ENCODE measurements at regions not wholly inside any gene's neighbourhood (a gene's known extent, or its start where the extent isn't known, plus 50 kb on each side); places are given as distances from the start of the nearest gene placed in this dataset.

- no peaks in the 10 kb centered on the region for H3K79me2 ChIP-seq (ENCODE audit: insufficient read depth, low read length)
- no peak overlapping the region for H3K4me3 Mint-ChIP-seq
- no peak overlapping the region for H3K4me2 ChIP-seq (replicated peaks; ENCODE audit: extremely low read depth, low read length, poor library complexity, severe bottlenecking)
- H3K27me3 ChIP-seq (ENCODE audit: control insufficient read depth in 2 of 2, insufficient read depth in 2 of 2, low read length in 2 of 2), result no peaks in the 10 kb centered on the region
- no peak overlapping the region for H2AFZ ChIP-seq (ENCODE audit: insufficient read depth, low read depth, low read length, poor library complexity, severe bottlenecking)
- no peaks in the 10 kb centered on the region for H3K9me3 ChIP-seq (replicated peaks in 1 of 2; ENCODE audit: control insufficient read depth in 1 of 2, insufficient read depth in 1 of 2, low read length in 2 of 2)
- peaks cover 0 to 5% (median 0%) of the 10 kb centered on the region in 7 donors for H3K9me3 Mint-ChIP-seq
- H4K20me1 ChIP-seq (ENCODE audit: insufficient read depth, low read length), result no peaks in the 10 kb centered on the region
- no peaks in the 10 kb centered on the region for H3K36me3 Mint-ChIP-seq
- no peaks in the 10 kb centered on the region for H3K36me3 ChIP-seq (replicated peaks in 1 of 2; ENCODE audit: control insufficient read depth in 1 of 2, insufficient read depth in 2 of 2, low read length in 2 of 2)
- peak overlapping the region in 1 of 7 donors; percentile 1 for H3K27ac Mint-ChIP-seq
- peaks cover 22% of the 10 kb centered on the region for H3K4me1 Mint-ChIP-seq
- no peak overlapping the region for H3K9ac ChIP-seq (ENCODE audit: insufficient read depth, low read length, poor library complexity, severe bottlenecking)
- DNase-seq, result no peak
- WGBS (ENCODE audit: insufficient coverage), result 100% methylated on average over 1 of the region's 1 CpG
- H3K27ac ChIP-seq (ENCODE audit: low read depth in 1 of 2, low read length in 2 of 2), result no peak overlapping the region
- no peak overlapping the region for H3K4me3 ChIP-seq (replicated peaks in 1 of 3; ENCODE audit: low read depth in 2 of 3, low read length in 3 of 3)
- H3K4me1 ChIP-seq (ENCODE audit: control insufficient read depth in 1 of 2, insufficient read depth in 2 of 2, low read length in 2 of 2), result peaks cover 16 to 17% of the 10 kb centered on the region in 2 donors
- no peaks in the 10 kb centered on the region for H3K27me3 Mint-ChIP-seq (ENCODE audit: low read depth in 3 of 3)
- intact Hi-C loops (cut with micrococcal nuclease), result no loop called here
- no peak for TF ChIP-seq CTCF (IDR thresholded peaks at IDR 0.05)
Observed at GRCh38 chr3:153601374-153601853, 439.4 kb downstream of the RAP2B start.

GRCh38 chr3:153602801-153603200 lies 440.8 kb downstream of the RAP2B start:
- peaks cover 0 to 5% (median 0%) of the 10 kb centered on the region in 7 donors for H3K9me3 Mint-ChIP-seq
- H3K27me3 Mint-ChIP-seq (ENCODE audit: low read depth in 3 of 3), result no peaks in the 10 kb centered on the region
- Histone ChIP-seq H3K27ac (ENCODE audit: low read depth in 1 of 2, low read length in 2 of 2) (no peak overlapping the region), H3K27me3 (ENCODE audit: control insufficient read depth in 2 of 2, insufficient read depth in 2 of 2, low read length in 2 of 2) (no peaks in the 10 kb centered on the region), H3K4me1 (ENCODE audit: control insufficient read depth in 1 of 2, insufficient read depth in 2 of 2, low read length in 2 of 2) (peaks cover 16 to 17% of the 10 kb centered on the region in 2 donors), H3K4me3 (replicated peaks in 1 of 3; ENCODE audit: low read depth in 2 of 3, low read length in 3 of 3) (no peak overlapping the region), H3K9ac (ENCODE audit: insufficient read depth, low read length, poor library complexity, severe bottlenecking) (no peak overlapping the region), H3K36me3 (replicated peaks in 1 of 2; ENCODE audit: control insufficient read depth in 1 of 2, insufficient read depth in 2 of 2, low read length in 2 of 2) (no peaks in the 10 kb centered on the region), H3K4me2 (replicated peaks; ENCODE audit: extremely low read depth, low read length, poor library complexity, severe bottlenecking) (no peak overlapping the region), H3K9me3 (replicated peaks in 1 of 2; ENCODE audit: control insufficient read depth in 1 of 2, insufficient read depth in 1 of 2, low read length in 2 of 2) (no peaks in the 10 kb centered on the region), H2AFZ (ENCODE audit: insufficient read depth, low read depth, low read length, poor library complexity, severe bottlenecking) (no peak overlapping the region), H4K20me1 (ENCODE audit: insufficient read depth, low read length) (no peaks in the 10 kb centered on the region), H3K79me2 (ENCODE audit: insufficient read depth, low read length) (no peaks in the 10 kb centered on the region)
- intact Hi-C loops (cut with micrococcal nuclease), result no loop called here
- no peaks in the 10 kb centered on the region for H3K36me3 Mint-ChIP-seq
- no peak for DNase-seq
- peaks cover 22% of the 10 kb centered on the region for H3K4me1 Mint-ChIP-seq
- WGBS (ENCODE audit: insufficient coverage), result no CpG with 5 or more reads among the region's 1 CpG
- no peak for TF ChIP-seq CTCF (IDR thresholded peaks at IDR 0.05)
- no peak overlapping the region for H3K4me3 Mint-ChIP-seq
- no peak overlapping the region for H3K27ac Mint-ChIP-seq

All from CD14-positive monocyte (primary cell).